Mesothelial cell of epicardium (in vitro differentiated cells): ENCODE measurements at regions not wholly inside any gene's neighbourhood (a gene's known extent, or its start where the extent isn't known, plus 50 kb on each side); places are given as distances from the start of the nearest gene placed in this dataset.

Experiments
- DNase-seq, 2 experiments: peaks; one replicate each; pipeline ENCODE4 v3.0.0; 2021; ENCODE audit warnings: low spot score in 2 of 2; ENCODE audit not compliant: unreplicated experiment in 2 of 2
- H3K27ac Mint-ChIP-seq: 2 replicates; pipeline ENCODE4 v1.8.0; 2021; ENCODE audit warnings: mixed read lengths
- H3K27me3 Mint-ChIP-seq: 2 replicates; pipeline ENCODE4 v1.8.0; 2021; ENCODE audit warnings: low read depth, mixed read lengths
- H3K36me3 Mint-ChIP-seq: 2 replicates; pipeline ENCODE4 v1.8.0; 2021; ENCODE audit warnings: mixed read lengths
- H3K4me1 Mint-ChIP-seq: 2 replicates; pipeline ENCODE4 v1.8.0; 2021; ENCODE audit warnings: mixed read lengths
- H3K4me3 Mint-ChIP-seq: 2 replicates; pipeline ENCODE4 v1.8.0; 2021; ENCODE audit warnings: mild to moderate bottlenecking, moderate library complexity, mixed read lengths
- H3K9me3 Mint-ChIP-seq: 2 replicates; pipeline ENCODE4 v1.8.0; 2021; ENCODE audit warnings: mixed read lengths
- TF ChIP-seq, protein P1 (sequence below): fragments of 200-600 bp; sonication (generic); IDR thresholded peaks from one replicate; pipeline ENCODE4 v1.5.0; 2021; ENCODE audit warnings: antibody characterized with exemption; ENCODE audit not compliant: unreplicated experiment

DNA sequence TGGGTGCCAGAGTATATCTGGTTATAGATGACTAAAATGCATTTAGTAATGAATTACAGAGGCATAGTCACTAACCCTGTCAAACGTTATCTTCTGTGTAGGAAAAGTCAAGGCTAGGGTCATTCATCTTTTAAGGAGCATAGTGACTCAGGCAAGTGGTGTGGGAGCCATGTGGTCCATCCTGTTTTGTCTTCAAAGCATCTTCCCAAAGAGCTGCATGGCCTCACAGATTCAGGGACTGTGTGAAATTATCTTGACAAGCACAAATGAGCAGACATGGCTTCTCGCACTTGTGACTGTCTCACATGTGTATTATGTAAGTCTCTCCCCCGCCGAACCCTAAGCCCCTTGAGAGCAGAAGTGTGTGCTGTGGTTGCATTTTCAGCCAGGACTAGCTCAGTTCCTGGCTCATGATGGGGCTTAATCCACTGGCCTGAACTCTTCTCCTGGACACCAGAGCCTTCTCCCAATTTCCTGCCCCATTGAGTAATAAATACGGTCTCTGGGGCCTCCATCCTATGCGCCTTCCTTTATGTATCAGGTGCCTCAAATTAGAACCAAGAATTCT lies 769.1 kb downstream of the QKI start:
- DNase-seq, result no peak
- Mint-ChIP-seq H3K36me3 (no peaks in the 10 kb centered on the region), H3K4me3 (no peak overlapping the region), H3K4me1 (no peaks in the 10 kb centered on the region), H3K9me3 (peaks cover 4% of the 10 kb centered on the region), H3K27ac (no peak overlapping the region), H3K27me3 (no peaks in the 10 kb centered on the region)
- TF ChIP-seq, protein P1, sequence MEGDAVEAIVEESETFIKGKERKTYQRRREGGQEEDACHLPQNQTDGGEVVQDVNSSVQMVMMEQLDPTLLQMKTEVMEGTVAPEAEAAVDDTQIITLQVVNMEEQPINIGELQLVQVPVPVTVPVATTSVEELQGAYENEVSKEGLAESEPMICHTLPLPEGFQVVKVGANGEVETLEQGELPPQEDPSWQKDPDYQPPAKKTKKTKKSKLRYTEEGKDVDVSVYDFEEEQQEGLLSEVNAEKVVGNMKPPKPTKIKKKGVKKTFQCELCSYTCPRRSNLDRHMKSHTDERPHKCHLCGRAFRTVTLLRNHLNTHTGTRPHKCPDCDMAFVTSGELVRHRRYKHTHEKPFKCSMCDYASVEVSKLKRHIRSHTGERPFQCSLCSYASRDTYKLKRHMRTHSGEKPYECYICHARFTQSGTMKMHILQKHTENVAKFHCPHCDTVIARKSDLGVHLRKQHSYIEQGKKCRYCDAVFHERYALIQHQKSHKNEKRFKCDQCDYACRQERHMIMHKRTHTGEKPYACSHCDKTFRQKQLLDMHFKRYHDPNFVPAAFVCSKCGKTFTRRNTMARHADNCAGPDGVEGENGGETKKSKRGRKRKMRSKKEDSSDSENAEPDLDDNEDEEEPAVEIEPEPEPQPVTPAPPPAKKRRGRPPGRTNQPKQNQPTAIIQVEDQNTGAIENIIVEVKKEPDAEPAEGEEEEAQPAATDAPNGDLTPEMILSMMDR, result no peak

GRCh38 chr6:164178679-164179332 lies 764.3 kb downstream of the QKI start:
- no peak overlapping the region for H3K27ac Mint-ChIP-seq
- H3K4me1 Mint-ChIP-seq, result no peaks in the 10 kb centered on the region
- H3K36me3 Mint-ChIP-seq, result no peaks in the 10 kb centered on the region
- TF ChIP-seq, protein P1, result no peak
- peaks cover 4% of the 10 kb centered on the region for H3K9me3 Mint-ChIP-seq
- H3K4me3 Mint-ChIP-seq, result no peak overlapping the region
- DNase-seq, result no peak
- no peaks in the 10 kb centered on the region for H3K27me3 Mint-ChIP-seq

DNA sequence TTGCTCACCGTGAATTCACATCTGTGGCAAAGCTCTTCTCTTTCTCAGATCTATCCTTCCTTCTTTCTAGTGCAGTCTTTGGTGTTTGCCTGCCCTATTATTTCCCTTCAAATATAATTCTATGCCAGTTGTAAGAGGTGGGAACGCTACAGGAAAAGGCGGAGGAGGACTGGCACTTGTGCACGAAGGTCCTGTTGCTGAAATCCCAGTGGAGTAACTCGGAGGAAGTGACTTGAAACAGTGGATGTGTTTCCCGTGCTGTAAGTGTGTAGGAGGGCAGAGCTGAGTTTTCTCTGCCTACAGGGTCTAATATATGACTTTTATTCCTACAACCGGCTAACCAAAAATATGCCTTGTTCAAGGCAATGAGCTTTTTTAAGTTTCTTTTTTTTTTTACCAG lies 754.8 kb downstream of the QKI start:
- no peak overlapping the region for H3K27ac Mint-ChIP-seq
- no peaks in the 10 kb centered on the region for H3K36me3 Mint-ChIP-seq
- peaks cover 11% of the 10 kb centered on the region for H3K27me3 Mint-ChIP-seq
- TF ChIP-seq, protein P1, result no peak
- no peak overlapping the region for H3K4me3 Mint-ChIP-seq
- H3K4me1 Mint-ChIP-seq, result no peaks in the 10 kb centered on the region
- H3K9me3 Mint-ChIP-seq, result peaks cover 6% of the 10 kb centered on the region
- DNase-seq, result no peak

GRCh38 chr6:164168595-164168994 lies 754.1 kb downstream of the QKI start:
- TF ChIP-seq, protein P1, result no peak
- H3K9me3 Mint-ChIP-seq, result peaks cover 6% of the 10 kb centered on the region
- no peaks in the 10 kb centered on the region for H3K36me3 Mint-ChIP-seq
- H3K27me3 Mint-ChIP-seq, result peaks cover 11% of the 10 kb centered on the region
- H3K4me3 Mint-ChIP-seq, result no peak overlapping the region
- H3K27ac Mint-ChIP-seq, result no peak overlapping the region
- DNase-seq, result no peak
- no peaks in the 10 kb centered on the region for H3K4me1 Mint-ChIP-seq

GRCh38 chr6:164167873-164168405 lies 753.4 kb downstream of the QKI start:
- TF ChIP-seq, protein P1, result no peak
- peaks cover 11% of the 10 kb centered on the region for H3K27me3 Mint-ChIP-seq
- H3K9me3 Mint-ChIP-seq, result peaks cover 1% of the 10 kb centered on the region
- DNase-seq, result no peak
- H3K27ac Mint-ChIP-seq, result no peak overlapping the region
- no peaks in the 10 kb centered on the region for H3K36me3 Mint-ChIP-seq
- no peaks in the 10 kb centered on the region for H3K4me1 Mint-ChIP-seq
- no peak overlapping the region for H3K4me3 Mint-ChIP-seq
